Stimulated activated CD8-positive, alpha-beta memory T cell treated with anti-CD3 and anti-CD28 coated beads, Interleukin-2, amount 100 ng/mL, for 48 hours (primary cell): ENCODE measurements at regions not wholly inside any gene's neighbourhood (a gene's known extent, or its start where the extent isn't known, plus 50 kb on each side); places are given as distances from the start of the nearest gene placed in this dataset.
"Not testable (repeated sequence)": the region's sequence is repeated elsewhere in the genome, so short reads cannot be mapped to it uniquely, and the experiment has no call there.

ENCODE experiments used
- DNase-seq, 2 donors: peaks; one replicate each; pipeline ENCODE4 v3.0.0-alpha.2; 2020; ENCODE audit warnings: low read depth in 2 of 2

- DNase-seq = no peak
These were observed 901.9 kb downstream of the OTOL1 start for GRCh38 chr3:162398554-162398953.

- no peak for DNase-seq
These were observed 904.1 kb downstream of the OTOL1 start for GRCh38 chr3:162400697-162401096.

- DNase-seq = not testable (repeated sequence)
These were observed 914.9 kb downstream of the OTOL1 start for GRCh38 chr3:162411556-162411955.

GRCh38 chr3:162421721-162422120 is 925.1 kb downstream of the OTOL1 start:
- no peak for DNase-seq

- DNase-seq = no peak
These were observed 931.6 kb downstream of the OTOL1 start for GRCh38 chr3:162428192-162428591.

- no peak for DNase-seq
These were observed 939.1 kb downstream of the OTOL1 start for GRCh38 chr3:162435750-162436149.

GRCh38 chr3:162436826-162437225 is 940.2 kb downstream of the OTOL1 start:
- DNase-seq = no peak

GRCh38 chr3:162437480-162437879 is 940.9 kb downstream of the OTOL1 start:
- DNase-seq = no peak

- DNase-seq = no peak
These were observed 945.1 kb downstream of the OTOL1 start for GRCh38 chr3:162441716-162442115.

- no peak for DNase-seq
These were observed 946.8 kb downstream of the OTOL1 start for GRCh38 chr3:162443376-162443775.

- no peak for DNase-seq
These were observed 972.2 kb downstream of the OTOL1 start for GRCh38 chr3:162468791-162469190.

- no peak for DNase-seq
These were observed 990.5 kb downstream of the OTOL1 start for GRCh38 chr3:162487138-162487537.

- DNase-seq = no peak
These were observed 993.2 kb downstream of the OTOL1 start for GRCh38 chr3:162489853-162490252.

GRCh38 chr3:162491952-162492351 is 995.3 kb downstream of the OTOL1 start:
- DNase-seq = no peak

- DNase-seq = no peak
These were observed 996.0 kb downstream of the OTOL1 start for GRCh38 chr3:162492446-162493081.

GRCh38 chr3:162498626-162499025 is 1002.0 kb downstream of the OTOL1 start:
- no peak for DNase-seq

- no peak for DNase-seq
These were observed 1010.8 kb downstream of the OTOL1 start for GRCh38 chr3:162507397-162507796.

- DNase-seq = no peak
These were observed 1015.9 kb downstream of the OTOL1 start for GRCh38 chr3:162512488-162512887.

GRCh38 chr3:162517110-162517509 is 1020.5 kb downstream of the OTOL1 start:
- DNase-seq = no peak

- no peak for DNase-seq
These were observed 1025.1 kb downstream of the OTOL1 start for GRCh38 chr3:162521669-162522068.

GRCh38 chr3:162525066-162525742 is 1028.6 kb downstream of the OTOL1 start:
- DNase-seq = no peak

GRCh38 chr3:162525771-162526170 is 1029.2 kb downstream of the OTOL1 start:
- no peak for DNase-seq

GRCh38 chr3:162534431-162534830 is 1037.8 kb downstream of the OTOL1 start:
- DNase-seq = no peak

GRCh38 chr3:162538491-162538890 is 1041.9 kb downstream of the OTOL1 start:
- DNase-seq = no peak
